HEK293 (cell line): ENCODE measurements at regions not wholly inside any gene's neighbourhood (a gene's known extent, or its start where the extent isn't known, plus 50 kb on each side); places are given as distances from the start of the nearest gene placed in this dataset.

ENCODE experiments used
- GLI4 ChIP-seq: fragments of 450-650 bp; formaldehyde crosslinking; IDR thresholded peaks from 2 replicates; pipeline ENCODE4 v1.5.1; 2016; ENCODE audit warnings: missing biosample characterization, missing genetic modification characterization
- OSR2 ChIP-seq: fragments of 450-650 bp; formaldehyde crosslinking; IDR thresholded peaks from 2 replicates; pipeline ENCODE4 v1.5.1; 2016; ENCODE audit warnings: missing biosample characterization, missing genetic modification characterization
- PRDM2 ChIP-seq: fragments of 450-650 bp; formaldehyde crosslinking; IDR thresholded peaks from 2 replicates; pipeline ENCODE4 v1.5.1; 2016; ENCODE audit warnings: missing biosample characterization, missing genetic modification characterization, borderline replicate concordance
- ZNF24 ChIP-seq: fragments of 450-650 bp; formaldehyde crosslinking; IDR thresholded peaks from 2 replicates; pipeline ENCODE4 v1.5.1; 2016; ENCODE audit warnings: missing biosample characterization, missing genetic modification characterization
- ZNF335 ChIP-seq: fragments of 450-650 bp; formaldehyde crosslinking; conservative IDR thresholded peaks from 2 replicates; pipeline ENCODE4 v1.5.1; 2016; ENCODE audit warnings: missing biosample characterization, missing genetic modification characterization
- ZNF560 ChIP-seq: fragments of 450-650 bp; formaldehyde crosslinking; IDR thresholded peaks from 2 replicates; pipeline ENCODE4 v1.5.1; 2017; ENCODE audit warnings: missing biosample characterization, missing genetic modification characterization, borderline replicate concordance
- ZNF596 ChIP-seq: fragments of 450-650 bp; IDR thresholded peaks from 2 replicates; pipeline ENCODE4 v1.5.0; 2018; ENCODE audit warnings: missing biosample characterization, mild to moderate bottlenecking, missing genetic modification characterization, moderate library complexity
- ZNF623 ChIP-seq: fragments of 450-650 bp; formaldehyde crosslinking; IDR thresholded peaks from 2 replicates; pipeline ENCODE4 v1.5.1; 2016; ENCODE audit warnings: missing biosample characterization, missing genetic modification characterization
- ZNF629 ChIP-seq: fragments of 450-650 bp; formaldehyde crosslinking; IDR thresholded peaks from 2 replicates; pipeline ENCODE4 v1.5.1; 2017; ENCODE audit warnings: missing biosample characterization, missing genetic modification characterization
- ZNF639 ChIP-seq: fragments of 450-650 bp; formaldehyde crosslinking; IDR thresholded peaks from 2 replicates; pipeline ENCODE4 v1.5.1; 2016; ENCODE audit warnings: missing biosample characterization, missing genetic modification characterization
- TF ChIP-seq, protein P1 (sequence below): sonication (generic); formaldehyde crosslinking; IDR thresholded peaks from 2 replicates; pipeline ENCODE4 v1.8.1; 2022; ENCODE audit warnings: mild to moderate bottlenecking, moderate library complexity, missing genetic modification reagents
- TF ChIP-seq, protein P2 (sequence below): fragments of 450-650 bp; formaldehyde crosslinking; IDR thresholded peaks from 2 replicates; pipeline ENCODE4 v1.5.1; 2016; ENCODE audit warnings: missing biosample characterization, missing genetic modification characterization
- TF ChIP-seq, protein P3 (sequence below): fragments of 450-650 bp; formaldehyde crosslinking; IDR thresholded peaks from 2 replicates; pipeline ENCODE4 v1.5.1; 2017; ENCODE audit warnings: missing biosample characterization, missing genetic modification characterization

- TF ChIP-seq, protein P1, sequence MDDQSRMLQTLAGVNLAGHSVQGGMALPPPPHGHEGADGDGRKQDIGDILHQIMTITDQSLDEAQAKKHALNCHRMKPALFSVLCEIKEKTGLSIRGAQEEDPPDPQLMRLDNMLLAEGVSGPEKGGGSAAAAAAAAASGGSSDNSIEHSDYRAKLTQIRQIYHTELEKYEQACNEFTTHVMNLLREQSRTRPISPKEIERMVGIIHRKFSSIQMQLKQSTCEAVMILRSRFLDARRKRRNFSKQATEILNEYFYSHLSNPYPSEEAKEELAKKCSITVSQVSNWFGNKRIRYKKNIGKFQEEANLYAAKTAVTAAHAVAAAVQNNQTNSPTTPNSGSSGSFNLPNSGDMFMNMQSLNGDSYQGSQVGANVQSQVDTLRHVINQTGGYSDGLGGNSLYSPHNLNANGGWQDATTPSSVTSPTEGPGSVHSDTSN (CRISPR knock-in tag), result no peak
- TF ChIP-seq ZNF24 (no peak), OSR2 (tag by site-specific recombination) (no peak), ZNF629 (tag by site-specific recombination) (no peak), ZNF560 (tag by site-specific recombination) (no peak), ZNF639 (tag by site-specific recombination) (no peak), ZNF623 (tag by site-specific recombination) (no peak), ZNF596 (tag by site-specific recombination) (no peak), ZNF335 (tag by site-specific recombination) (no peak), PRDM2 (tag by site-specific recombination) (no peak), GLI4 (no peak)
- TF ChIP-seq, protein P2, sequence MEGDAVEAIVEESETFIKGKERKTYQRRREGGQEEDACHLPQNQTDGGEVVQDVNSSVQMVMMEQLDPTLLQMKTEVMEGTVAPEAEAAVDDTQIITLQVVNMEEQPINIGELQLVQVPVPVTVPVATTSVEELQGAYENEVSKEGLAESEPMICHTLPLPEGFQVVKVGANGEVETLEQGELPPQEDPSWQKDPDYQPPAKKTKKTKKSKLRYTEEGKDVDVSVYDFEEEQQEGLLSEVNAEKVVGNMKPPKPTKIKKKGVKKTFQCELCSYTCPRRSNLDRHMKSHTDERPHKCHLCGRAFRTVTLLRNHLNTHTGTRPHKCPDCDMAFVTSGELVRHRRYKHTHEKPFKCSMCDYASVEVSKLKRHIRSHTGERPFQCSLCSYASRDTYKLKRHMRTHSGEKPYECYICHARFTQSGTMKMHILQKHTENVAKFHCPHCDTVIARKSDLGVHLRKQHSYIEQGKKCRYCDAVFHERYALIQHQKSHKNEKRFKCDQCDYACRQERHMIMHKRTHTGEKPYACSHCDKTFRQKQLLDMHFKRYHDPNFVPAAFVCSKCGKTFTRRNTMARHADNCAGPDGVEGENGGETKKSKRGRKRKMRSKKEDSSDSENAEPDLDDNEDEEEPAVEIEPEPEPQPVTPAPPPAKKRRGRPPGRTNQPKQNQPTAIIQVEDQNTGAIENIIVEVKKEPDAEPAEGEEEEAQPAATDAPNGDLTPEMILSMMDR (tag by site-specific recombination), result no peak
- TF ChIP-seq, protein P3, sequence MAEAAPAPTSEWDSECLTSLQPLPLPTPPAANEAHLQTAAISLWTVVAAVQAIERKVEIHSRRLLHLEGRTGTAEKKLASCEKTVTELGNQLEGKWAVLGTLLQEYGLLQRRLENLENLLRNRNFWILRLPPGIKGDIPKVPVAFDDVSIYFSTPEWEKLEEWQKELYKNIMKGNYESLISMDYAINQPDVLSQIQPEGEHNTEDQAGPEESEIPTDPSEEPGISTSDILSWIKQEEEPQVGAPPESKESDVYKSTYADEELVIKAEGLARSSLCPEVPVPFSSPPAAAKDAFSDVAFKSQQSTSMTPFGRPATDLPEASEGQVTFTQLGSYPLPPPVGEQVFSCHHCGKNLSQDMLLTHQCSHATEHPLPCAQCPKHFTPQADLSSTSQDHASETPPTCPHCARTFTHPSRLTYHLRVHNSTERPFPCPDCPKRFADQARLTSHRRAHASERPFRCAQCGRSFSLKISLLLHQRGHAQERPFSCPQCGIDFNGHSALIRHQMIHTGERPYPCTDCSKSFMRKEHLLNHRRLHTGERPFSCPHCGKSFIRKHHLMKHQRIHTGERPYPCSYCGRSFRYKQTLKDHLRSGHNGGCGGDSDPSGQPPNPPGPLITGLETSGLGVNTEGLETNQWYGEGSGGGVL (tag by site-specific recombination), result no peak
Measured at GRCh38 chrX:10936976-10937375, 174.2 kb upstream of the HCCS start.
